C1 segment of cervical spinal cord (tissue), 14 donors: ENCODE measurements at regions not wholly inside any gene's neighbourhood (a gene's known extent, or its start where the extent isn't known, plus 50 kb on each side); places are given as distances from the start of the nearest gene placed in this dataset.

Source experiments
- DNase-seq, 14 donors: peaks; one replicate each; lab custom pipeline; 2025; lab: John Stamatoyannopoulos, UW

DNA sequence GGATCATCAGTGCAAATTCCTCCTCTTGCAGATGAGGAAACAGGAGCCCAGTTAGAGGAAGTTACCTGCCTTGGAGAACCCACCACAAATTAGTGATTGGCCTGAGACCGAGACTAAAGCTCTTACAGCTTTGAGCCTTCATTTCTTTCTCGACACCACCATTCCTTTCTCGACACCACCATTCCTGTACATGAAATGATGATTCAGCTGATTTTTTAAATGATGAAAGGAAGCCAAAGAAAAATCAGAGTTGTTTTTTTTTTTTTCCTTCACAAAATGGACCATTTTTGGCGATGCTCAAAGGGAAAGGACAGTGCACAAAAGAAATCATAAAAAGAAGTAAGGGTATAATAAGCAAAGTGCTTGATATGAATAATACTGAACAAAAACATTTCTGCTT, 1080.2 kb upstream of the AUTS2 start:
- DNase-seq = no peak

DNA sequence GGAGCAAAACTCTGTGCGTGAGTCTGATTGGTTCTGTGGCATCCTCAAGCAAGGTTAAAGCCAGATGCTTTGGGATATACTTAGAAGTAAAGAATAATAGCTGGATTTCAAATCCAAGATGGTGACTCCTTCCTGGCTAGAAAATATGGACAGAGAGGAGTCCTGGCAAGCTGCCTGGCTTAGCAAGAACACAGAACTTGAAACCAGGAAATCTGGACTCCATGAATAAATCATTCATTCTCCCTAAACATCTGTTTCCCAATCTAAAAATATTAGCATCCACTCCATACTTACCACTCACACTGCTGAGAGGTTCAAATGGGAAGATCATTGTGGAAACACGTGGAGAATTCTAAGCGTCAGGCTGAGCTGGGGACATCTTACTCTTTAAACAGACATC, 1074.1 kb upstream of the AUTS2 start:
- DNase-seq = no peak

DNA sequence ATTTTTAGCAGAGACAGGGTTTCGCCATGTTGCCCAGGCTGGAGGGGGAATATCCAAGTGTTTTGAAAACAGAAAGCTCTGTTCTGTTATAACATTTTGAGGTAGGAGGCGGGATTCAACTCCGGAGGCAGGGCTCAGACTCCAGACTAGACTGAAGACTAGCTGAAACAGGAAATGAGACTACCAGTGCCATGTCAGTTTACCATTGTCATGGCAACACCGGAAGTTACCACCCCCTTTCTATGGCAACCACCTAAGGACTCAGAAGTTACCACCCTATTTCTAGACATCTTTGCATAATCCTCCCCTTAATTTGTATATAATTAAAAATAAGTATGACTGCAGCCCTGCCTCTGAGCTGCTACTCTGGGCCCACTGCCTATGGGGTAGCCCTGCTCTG, 1069.1 kb upstream of the AUTS2 start:
- DNase-seq = no peak

DNA sequence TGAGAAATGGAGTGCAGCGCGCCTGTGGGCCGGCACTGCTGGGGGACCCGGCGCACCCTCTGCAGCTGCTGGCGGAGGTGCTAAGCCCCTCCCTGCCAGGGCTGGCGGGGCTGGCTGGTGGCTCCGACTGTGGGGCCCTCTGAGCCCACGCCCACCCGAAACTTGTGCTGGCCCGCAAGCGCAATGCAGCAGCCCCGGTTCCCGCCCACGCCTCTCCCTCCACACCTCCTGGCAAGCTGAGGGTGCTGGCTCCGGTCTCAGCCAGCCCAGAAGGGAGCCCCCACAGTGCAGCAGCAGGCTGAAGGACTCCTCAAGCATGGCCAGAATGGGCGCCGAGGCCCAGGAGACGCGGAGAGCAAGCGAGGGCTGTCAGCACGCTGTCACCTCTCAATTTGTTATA, 1063.0 kb upstream of the AUTS2 start:
- DNase-seq = no peak

DNA sequence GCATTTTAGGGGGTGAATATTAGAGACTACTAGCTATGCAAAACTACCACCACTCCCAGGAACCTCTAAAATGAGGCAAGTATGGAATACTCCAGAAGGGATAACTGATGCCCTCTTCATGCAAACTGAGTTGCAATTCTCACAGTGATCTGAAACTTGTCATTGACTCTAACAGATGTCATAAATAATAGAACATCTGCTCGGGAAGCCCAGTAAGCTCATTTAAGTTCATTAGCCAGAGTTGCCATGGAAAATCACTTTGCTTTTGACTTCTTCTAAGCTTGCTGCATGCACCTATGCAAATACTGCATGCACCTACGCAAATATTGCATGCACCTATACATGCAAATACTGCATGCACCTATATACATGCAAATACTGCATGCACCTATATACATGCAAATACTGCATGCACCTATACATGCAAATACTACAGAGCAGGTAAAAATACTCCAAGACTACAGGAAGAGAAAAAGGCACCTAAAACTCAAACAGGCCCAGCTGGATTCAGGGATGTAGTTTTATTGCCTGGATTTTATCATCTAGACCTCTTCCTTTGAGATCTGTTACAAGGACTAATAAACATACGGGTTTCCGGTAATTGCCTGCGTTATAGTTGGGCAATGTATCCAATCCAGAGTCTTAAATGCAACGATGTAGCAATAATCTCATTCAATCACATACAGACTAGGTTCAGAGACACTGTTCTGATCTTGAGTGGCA, 1061.1 kb upstream of the AUTS2 start:
- no peak for DNase-seq

DNA sequence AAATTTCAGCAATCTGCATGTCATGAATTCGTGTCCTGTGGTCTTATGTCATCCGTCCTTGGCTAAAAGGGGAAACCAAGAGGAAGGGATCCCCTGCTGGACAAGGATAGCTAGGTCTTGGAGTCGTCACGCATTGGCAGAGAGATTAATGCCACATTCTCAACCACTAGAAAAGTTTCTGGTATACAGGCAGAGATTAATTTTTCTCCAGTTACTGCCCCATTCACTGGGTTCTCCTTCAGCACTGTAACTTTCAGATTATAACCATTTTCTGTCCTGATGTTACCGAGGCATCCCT, 1060.6 kb upstream of the AUTS2 start:
- no peak for DNase-seq

DNA sequence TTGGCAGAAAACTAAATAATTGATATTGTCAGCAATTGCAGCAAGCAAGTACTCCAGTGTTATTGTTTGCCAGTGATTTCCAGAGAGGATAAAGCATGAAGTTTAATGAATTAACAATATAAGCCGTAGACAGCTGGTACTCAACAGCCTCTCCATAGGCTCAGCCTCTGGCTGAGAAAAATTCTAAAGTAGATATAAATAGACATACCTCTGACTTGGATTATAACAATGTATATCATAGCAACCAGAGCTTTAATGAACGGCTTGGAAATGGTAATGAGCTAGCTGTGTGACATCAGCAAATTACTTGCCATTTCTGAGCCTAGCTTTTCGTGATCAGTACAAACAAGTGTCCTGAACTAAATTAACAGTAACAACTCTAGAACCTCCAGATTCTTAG, 1055.4 kb upstream of the AUTS2 start:
- DNase-seq = no peak

DNA sequence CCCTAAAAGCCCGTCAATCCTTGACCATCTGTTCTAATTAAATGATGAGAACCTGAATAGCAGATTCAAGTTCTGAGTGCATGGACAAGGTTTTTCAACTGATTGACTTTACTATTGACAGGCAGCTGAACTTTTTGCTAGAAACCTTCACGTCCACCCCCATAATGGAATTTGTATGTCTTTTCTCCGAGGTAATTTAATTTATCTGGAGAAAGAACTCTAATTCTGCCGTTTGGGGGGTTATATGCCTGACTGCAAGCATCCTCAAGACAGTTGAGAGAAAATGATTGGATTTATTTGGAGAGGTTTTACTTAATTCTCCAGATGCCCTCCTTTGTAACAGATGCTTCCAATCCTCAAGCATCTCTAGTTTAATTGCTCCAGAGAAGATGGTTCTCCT, 1053.4 kb upstream of the AUTS2 start:
- no peak for DNase-seq

DNA sequence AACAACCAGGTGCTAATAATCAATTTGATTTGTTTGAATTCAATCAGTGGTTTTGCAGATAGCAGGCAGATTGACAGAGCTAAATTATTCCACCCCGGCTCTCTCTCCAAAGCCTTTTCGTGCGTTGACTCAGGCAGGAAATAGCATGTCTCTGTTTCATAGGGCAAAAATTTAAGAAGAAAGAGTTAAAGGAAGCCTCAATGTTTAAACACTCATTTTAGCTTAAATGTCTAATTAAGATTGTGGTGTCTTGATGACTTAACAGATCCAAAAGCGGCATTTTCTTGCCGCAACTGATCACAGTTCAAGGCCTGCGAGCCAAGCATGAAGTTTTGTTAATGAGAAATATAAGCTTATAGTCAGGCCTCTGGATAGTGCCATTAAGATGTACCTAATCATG, 1051.1 kb upstream of the AUTS2 start:
- DNase-seq = no peak

DNA sequence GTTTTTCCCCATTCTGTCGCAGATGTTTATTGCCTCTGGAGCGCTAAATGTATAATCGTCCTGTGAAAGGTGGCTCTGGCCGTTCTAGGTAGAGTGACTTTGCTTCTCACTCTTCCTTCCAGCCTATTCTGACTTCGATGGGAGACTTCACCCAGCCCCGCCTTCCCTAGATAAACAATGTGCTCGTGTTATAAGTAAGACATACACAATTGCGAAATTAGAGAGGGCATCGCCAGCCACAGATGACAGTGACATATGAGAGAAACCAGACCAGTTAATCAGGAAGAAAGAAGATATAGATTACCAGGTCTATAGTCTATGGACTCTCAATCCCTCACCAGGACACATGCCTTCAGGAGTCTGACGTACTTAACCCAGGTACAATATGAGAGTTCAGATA, 1050.5 kb upstream of the AUTS2 start:
- no peak for DNase-seq

DNA sequence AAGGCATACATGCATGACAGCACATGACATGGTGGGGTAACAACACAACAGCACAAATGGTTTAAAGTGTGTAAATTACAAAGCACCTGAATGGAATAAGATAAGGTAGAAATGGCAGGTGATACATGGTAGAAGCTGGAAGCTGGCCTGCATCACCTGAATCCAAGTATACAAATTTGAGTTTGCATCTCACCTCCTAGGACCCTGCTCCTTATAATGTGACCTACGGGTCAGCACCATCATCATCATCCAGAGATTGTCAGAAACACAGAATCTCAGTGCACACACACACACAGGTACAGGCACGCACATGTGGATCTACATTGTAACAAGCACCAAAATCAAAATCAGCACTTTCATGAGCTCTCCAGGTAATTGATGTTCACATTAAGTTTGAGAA, 1048.2 kb upstream of the AUTS2 start:
- DNase-seq = no peak

DNA sequence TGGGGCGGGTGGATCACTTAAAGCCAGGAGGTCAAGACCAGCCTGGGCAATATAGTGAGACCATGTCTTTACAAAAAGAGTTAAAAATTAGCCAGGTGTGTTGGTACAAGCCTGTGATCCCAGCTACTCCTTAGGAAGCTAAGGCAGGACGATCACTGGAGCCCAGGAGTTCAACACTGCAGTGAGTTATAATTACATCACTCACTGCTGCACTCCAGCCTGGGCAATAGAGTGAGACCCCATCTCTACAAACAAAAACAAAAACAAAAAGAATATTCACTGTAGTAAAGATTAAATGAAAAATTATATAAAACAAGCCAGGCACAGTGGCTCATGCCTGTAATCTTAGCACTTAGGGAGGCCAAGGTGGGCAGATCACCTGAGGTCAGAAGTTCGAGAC, 1047.6 kb upstream of the AUTS2 start:
- DNase-seq = no peak

DNA sequence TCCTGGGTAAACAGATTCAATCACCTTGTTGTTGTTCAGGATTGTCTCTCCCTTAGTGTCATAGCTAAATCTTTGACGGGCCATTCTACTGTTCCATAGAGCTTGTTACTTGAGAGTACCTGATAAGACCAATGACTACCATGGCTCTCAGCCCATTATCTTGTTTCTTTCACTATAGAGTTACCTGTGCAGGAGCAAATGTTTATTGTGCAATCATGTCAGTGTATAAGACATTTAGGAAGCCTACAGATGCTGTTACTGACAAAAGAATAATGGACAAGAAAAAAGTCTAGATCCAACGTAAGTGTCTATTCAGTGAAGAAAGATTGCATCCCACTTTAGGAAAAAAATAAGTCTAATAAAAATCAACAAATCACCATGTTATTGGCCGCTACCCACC, 1041.7 kb upstream of the AUTS2 start:
- no peak for DNase-seq

DNA sequence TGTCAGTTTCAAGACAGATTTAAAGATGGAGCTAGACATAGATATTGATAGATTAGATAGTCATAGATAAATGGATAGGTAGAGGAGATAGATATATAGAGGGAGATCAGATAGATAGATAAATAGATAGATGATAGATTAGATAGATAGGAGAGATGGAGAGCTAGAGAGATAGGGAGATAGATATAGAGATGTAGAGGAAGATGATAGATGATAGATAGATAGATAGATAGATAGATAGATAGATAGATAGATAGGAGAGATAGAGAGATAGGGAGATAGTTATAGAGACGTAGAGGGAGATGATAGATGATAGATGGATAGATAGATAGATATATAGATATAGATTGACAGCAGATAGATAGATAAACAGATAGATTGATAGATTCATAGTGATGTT, 1038.8 kb upstream of the AUTS2 start:
- no peak for DNase-seq

DNA sequence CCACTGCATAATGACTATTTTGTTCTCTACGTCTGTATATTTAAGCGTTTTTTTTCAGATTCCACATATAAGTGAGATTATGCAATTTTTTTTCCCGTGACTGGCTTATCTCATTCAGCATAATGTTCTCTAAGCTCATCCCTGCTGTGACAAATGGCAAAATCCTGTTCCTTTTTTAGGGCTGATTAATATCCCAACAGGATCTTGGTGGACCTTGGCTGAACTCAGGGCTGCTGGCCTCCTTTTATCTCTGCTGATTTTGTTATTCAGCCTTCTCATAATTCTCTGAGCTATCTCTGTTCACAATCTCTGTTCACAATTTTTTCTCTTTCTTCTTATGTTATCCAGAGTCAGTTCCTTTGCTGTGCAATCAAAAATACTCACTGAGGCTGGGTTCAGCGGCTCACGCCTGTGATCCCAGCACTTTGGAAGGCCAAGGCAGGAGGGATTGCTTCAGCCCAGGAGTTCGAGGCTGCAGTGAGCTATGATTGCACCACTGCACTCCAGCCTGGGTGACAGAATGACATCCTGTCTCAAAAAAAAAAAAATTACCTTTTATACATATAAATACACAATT, 1035.9 kb upstream of the AUTS2 start:
- no peak for DNase-seq

DNA sequence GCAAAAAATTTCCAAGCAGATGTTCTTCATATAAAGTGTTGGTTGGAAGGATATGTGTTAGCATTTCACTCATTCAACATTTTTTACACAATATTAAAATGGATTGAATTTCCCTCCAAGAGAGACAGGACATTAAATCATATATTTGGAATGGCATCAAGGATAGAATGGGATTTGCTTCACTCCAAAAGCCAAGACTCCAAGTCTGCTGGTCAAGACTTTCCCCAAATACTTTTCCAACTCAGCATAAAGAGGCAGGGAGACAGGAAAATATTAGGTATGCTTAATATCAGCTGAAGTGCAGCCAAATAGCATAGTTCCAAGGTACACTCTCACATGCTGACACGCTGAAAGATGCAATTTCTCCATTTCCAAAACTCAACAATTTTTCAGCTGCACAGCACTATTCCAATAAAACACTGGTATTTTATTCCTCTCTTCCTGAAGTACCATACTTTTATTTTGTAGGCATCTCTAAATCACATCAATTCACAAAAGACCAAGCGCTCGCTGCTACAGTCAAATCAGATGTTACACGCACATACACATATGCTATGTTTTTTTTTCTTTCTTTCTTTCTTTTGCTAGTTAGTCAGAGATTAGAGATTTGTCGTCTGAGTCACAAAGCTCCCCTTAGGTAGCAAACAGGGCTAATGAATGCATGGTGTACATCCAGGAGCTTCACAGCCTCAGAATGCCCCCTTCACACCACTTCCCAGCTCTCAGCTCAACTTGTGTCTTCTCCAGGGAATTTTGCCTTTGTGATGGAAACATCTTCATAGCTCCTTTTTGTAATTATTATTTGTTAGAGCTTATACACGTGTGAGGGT, 1033.8 kb upstream of the AUTS2 start:
- DNase-seq = no peak

DNA sequence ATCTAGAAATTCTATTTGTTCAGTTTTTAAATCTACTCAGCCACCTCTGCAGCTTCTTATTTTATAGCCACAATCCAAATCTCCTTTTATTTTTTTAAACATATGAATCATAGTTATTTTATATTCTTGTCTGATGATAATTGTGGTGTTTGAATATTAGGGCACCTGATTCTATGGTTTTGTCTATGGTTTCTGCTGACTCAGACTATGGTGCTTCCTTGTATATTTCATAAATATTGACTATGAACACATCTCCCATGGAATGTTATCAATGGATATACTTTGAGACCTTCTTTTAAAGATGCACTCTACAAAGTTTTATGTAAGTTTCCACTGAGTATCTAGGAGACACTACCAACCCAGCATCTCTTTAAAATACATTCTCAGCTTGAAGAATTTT, 1027.0 kb upstream of the AUTS2 start:
- no peak for DNase-seq

DNA sequence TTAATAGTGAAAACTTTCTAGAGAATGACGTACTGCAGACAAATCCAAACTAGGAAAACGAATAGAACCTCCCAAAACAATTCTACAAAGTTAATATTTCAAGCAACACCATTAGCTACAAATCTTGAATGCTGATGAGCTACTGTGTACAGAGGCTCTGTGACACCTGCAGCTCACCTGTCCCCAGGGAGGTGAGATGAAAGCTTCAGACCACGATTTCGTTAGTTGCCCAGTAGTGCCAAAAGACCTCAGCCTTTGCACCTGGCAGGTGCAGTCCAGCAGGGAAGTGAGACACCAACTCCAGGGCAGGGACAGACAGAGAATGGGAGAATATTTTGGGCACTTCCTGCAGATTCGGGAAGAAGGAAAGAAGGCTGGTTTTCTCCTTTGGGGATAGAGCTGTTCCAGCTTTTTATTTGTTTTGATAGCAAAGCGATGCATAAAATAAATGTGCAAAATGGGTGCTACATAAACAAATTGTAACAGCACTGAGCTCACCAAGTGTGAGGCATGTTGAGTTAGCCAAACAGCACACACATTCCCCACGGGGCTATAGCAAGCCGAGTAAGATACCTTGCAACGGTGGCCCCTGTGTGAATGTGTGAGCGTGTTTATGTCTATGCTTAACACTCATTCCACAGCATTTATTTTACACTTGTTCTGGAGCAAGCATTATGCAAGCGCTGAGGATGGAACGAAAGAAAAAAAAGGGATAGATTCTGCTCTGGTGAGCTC, 1024.8 kb upstream of the AUTS2 start:
- no peak for DNase-seq

DNA sequence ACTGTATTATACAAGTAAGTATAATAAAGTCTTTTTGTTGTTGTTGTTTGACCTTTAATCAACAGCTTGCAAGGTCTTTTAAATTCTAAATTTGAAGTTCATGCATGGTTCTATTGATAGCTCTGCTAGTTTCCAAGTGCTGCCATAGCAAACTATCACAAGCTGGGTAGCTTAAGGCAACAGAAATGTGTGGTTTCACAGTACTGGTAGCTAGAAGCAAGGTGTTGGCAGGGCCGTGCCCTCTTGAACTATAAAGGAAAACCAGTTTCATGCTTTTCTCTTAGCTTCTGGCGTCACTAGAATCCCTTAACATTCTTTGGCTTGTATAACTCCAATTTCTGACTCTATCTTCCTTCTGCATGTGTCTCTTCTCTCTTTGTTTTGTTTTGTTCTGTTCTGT, 1021.9 kb upstream of the AUTS2 start:
- no peak for DNase-seq

DNA sequence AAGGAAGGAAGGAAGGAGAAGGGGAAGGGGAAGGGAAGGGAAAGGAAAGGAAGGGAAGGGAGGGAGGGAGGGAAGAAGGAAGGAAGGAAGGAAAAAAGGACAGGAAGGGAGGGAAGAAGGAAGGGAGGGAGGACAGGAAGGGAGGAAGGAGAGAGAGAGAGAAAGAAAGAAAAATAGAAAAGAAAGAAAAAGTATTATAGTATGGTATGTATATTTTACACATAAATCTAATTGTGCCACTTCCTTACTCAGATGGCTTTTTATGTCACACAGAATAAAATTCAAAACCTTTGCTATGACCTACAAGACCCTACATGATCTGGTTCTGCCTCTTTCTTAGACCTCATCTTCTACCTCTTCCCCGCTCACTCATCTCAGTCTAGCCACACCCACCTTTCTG, 1016.9 kb upstream of the AUTS2 start:
- DNase-seq = no peak

DNA sequence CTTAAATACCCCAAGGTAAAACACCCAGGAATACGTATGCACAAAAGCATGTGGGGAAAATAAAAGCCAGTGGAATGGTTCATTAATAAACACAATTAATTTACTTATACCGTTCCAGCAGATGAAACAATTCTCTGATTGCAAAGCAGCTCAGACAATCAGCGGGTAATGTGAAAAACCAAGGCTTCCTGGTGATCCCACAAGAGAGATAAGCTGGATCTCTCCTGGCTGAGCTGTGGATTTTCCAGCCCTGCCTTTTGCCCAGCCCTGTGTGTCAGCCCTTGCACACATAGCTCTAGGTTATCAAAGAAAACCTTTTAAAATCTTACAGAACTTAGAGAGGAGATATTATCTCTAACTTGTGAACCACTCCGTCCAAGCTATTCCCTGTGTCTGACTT, 1010.7 kb upstream of the AUTS2 start:
- no peak for DNase-seq

DNA sequence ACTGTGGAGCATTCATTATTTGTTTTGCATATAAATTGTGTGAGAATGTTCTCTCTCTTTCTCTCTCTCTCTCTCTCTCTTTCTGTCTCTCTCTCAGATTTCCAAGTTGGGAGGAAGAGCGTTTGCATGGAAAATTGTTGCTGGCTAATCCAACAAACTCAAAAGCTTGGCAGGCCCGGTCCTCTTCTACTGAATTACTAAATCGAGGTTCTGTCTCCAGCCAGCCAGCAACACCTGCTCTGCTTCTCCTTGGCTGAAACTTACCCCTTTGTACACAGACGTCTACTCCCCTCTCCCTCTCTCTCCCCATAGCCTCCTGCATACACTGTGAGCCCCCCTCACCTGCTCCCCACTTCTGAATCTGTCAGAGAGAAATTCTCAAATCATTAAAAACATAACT, 996.4 kb upstream of the AUTS2 start:
- DNase-seq = no peak

DNA sequence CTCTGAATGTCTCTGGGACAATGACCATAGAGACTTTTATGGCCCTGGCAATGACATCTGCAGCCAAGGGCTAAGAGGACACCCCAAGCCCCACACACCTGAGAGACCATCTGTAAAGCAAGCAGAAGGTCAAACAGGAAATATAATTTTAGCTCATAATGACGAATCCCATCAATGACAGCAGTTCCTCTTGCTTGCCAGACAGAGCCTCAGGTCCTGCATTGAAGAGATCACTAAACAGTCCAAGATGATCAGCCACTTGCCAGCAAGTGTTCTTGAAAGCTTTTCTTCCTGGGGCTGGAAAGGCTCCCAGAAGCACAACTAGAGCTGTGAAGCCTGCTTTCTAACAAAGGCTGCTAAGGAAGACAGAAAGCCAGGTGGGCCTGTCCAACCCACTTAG, 993.7 kb upstream of the AUTS2 start:
- DNase-seq = no peak
